Calu3 (cell line): ENCODE measurements at regions not wholly inside any gene's neighbourhood (a gene's known extent, or its start where the extent isn't known, plus 50 kb on each side); places are given as distances from the start of the nearest gene placed in this dataset.
A peak's percentile ranks its signal among the peaks of the same experiment; 100 is the strongest.

Source experiments
- BruUV-seq: library from RNA; stranded (reverse); fragments of 400-500 nt; replicated peaks from 2 replicates; lab custom pipeline; 2021; lab: Mats Ljungman, UMichigan
- CTCF ChIA-PET: fragments of 300-600 bp; sonication (Branson Sonifier 250); formaldehyde crosslinking; loops from one replicate; lab custom pipeline; 2022; ENCODE audit warnings: antibody characterized with exemption; lab: Charles Lee
- DNase-seq: peaks from one replicate; pipeline ENCODE4 v3.0.0; 2022
- H3K27ac Mint-ChIP-seq: one replicate; pipeline ENCODE4 v1.8.0; 2022; ENCODE audit warnings: mixed read lengths; ENCODE audit not compliant: unreplicated experiment
- H3K27me3 Mint-ChIP-seq: one replicate; pipeline ENCODE4 v1.8.0; 2022; ENCODE audit warnings: mixed read lengths; ENCODE audit not compliant: unreplicated experiment
- H3K36me3 Mint-ChIP-seq: one replicate; pipeline ENCODE4 v1.8.0; 2022; ENCODE audit warnings: mild to moderate bottlenecking, moderate library complexity, mixed read lengths; ENCODE audit not compliant: insufficient read depth, unreplicated experiment
- H3K4me1 Mint-ChIP-seq: one replicate; pipeline ENCODE4 v1.8.0; 2022; ENCODE audit warnings: mild to moderate bottlenecking, low read depth, mixed read lengths; ENCODE audit not compliant: unreplicated experiment
- H3K4me3 Mint-ChIP-seq: one replicate; pipeline ENCODE4 v1.8.0; 2022; ENCODE audit warnings: mild to moderate bottlenecking, low read depth, moderate library complexity, mixed read lengths; ENCODE audit not compliant: unreplicated experiment
- H3K9me3 Mint-ChIP-seq: one replicate; pipeline ENCODE4 v1.8.0; 2022; ENCODE audit warnings: low read depth, mixed read lengths; ENCODE audit not compliant: unreplicated experiment
- CTCF ChIP-seq: fragments of 200-600 bp; IDR thresholded peaks from one replicate; pipeline ENCODE4 v1.8.0; 2022; ENCODE audit warnings: antibody characterized with exemption; ENCODE audit not compliant: unreplicated experiment
- intact Hi-C: fragments of 100-400 bp; cut with micrococcal nuclease; formaldehyde crosslinking; loops from one replicate; pipeline ENCODE4 v1.10.0; 2022; ENCODE audit not compliant: unreplicated experiment

- BruUV-seq = no TSS peak
- DNase-seq = no peak
- Mint-ChIP-seq H3K4me3 (peak overlapping the region; percentile 52), H3K9me3 (peaks cover 9% of the 10 kb centered on the region), H3K36me3 (peaks cover 14% of the 10 kb centered on the region), H3K27me3 (peaks cover 9% of the 10 kb centered on the region), H3K27ac (peak overlapping the region; percentile 70), H3K4me1 (peaks cover 27% of the 10 kb centered on the region)
- TF ChIP-seq CTCF = no peak
- intact Hi-C loops = loop anchor here (5.0 kb wide), 2 partner anchors 114 to 576 kb away; partner anchors contain the start of gene NUAK1
- CTCF ChIA-PET = interaction anchor here (0.6 to 0.8 kb wide), 2 partner anchors 662 to 1104 kb away, joined by 3 read pairs; no protein-coding TSS in a partner anchor
Observed at GRCh38 chr12:105561546-105562198, 231.2 kb downstream of the C12orf75 start.

- H3K36me3 Mint-ChIP-seq = peaks cover 14% of the 10 kb centered on the region
- peaks cover 9% of the 10 kb centered on the region for H3K9me3 Mint-ChIP-seq
- peak overlapping the region; percentile 52 for H3K4me3 Mint-ChIP-seq
- peak overlapping the region; percentile 70 for H3K27ac Mint-ChIP-seq
- intact Hi-C loops = loop anchor here (5.0 kb wide), 2 partner anchors 115 to 575 kb away; partner anchors contain the start of gene NUAK1
- H3K27me3 Mint-ChIP-seq = peaks cover 9% of the 10 kb centered on the region
- TF ChIP-seq CTCF = no peak
- CTCF ChIA-PET = interaction anchor here (0.6 to 0.8 kb wide), 6 partner anchors 42 to 1105 kb away, joined by 3 to 4 read pairs (median 4); no protein-coding TSS in a partner anchor
- DNase-seq = peak; percentile 74
- peaks cover 27% of the 10 kb centered on the region for H3K4me1 Mint-ChIP-seq
- TSS peak; percentile 72 for BruUV-seq
Observed at GRCh38 chr12:105562199-105562971, 231.9 kb downstream of the C12orf75 start.

GRCh38 chr12:105567061-105567460 lies 236.6 kb downstream of the C12orf75 start:
- CTCF ChIA-PET = interaction anchor here (0.6 kb wide), 1 partner anchor 121 kb away, joined by 4 read pairs; no protein-coding TSS in a partner anchor
- H3K27ac Mint-ChIP-seq = no peak overlapping the region
- H3K4me1 Mint-ChIP-seq = peaks cover 20% of the 10 kb centered on the region
- H3K36me3 Mint-ChIP-seq = peaks cover 11% of the 10 kb centered on the region
- no TSS peak for BruUV-seq
- DNase-seq = no peak
- H3K4me3 Mint-ChIP-seq = no peak overlapping the region
- no peak for TF ChIP-seq CTCF
- no peaks in the 10 kb centered on the region for H3K27me3 Mint-ChIP-seq
- intact Hi-C loops = no loop called here
- H3K9me3 Mint-ChIP-seq = peaks cover 3% of the 10 kb centered on the region

- Mint-ChIP-seq H3K4me1 (peaks cover 6% of the 10 kb centered on the region), H3K27ac (no peak overlapping the region), H3K9me3 (peaks cover 3% of the 10 kb centered on the region), H3K36me3 (no peaks in the 10 kb centered on the region), H3K4me3 (no peak overlapping the region), H3K27me3 (no peaks in the 10 kb centered on the region)
- no peak for DNase-seq
- BruUV-seq = no TSS peak
- intact Hi-C loops = no loop called here
- TF ChIP-seq CTCF = no peak
- CTCF ChIA-PET = no interaction called here
Observed at GRCh38 chr12:105569886-105570285, 239.4 kb downstream of the C12orf75 start.
